DND-41 (cell line): ENCODE measurements at regions not wholly inside any gene's neighbourhood (a gene's known extent, or its start where the extent isn't known, plus 50 kb on each side); places are given as distances from the start of the nearest gene placed in this dataset.

ENCODE experiments used
- CTCF ChIP-seq: IDR thresholded peaks from 2 replicates; pipeline ENCODE4 v1.5.1; 2012; ENCODE audit warnings: borderline replicate concordance, low read length, moderate library complexity, mild to moderate bottlenecking; ENCODE audit not compliant: poor library complexity, severe bottlenecking; ENCODE audit errors: extremely low read depth
- EZH2 ChIP-seq: IDR thresholded peaks from 3 replicates; pipeline ENCODE4 v1.6.1; 2012; ENCODE audit warnings: borderline replicate concordance, low read depth, mild to moderate bottlenecking, moderate library complexity, low read length, inconsistent platforms; ENCODE audit not compliant: severe bottlenecking

GRCh38 chr1:67597336-67597735, 87.7 kb upstream of the GADD45A start:
- TF ChIP-seq EZH2 (no peak), CTCF (no peak)
